A549 (cell line): ENCODE measurements at regions not wholly inside any gene's neighbourhood (a gene's known extent, or its start where the extent isn't known, plus 50 kb on each side); places are given as distances from the start of the nearest gene placed in this dataset.
A peak's percentile ranks its signal among the peaks of the same experiment; 100 is the strongest.

Experiments used
- ATAC-seq, 2 experiments: fragments of 200-7000 bp in 1 of 2; fragments of >200 bp in 1 of 2; cut with Nextera tagmentation in 1 of 2; cut with Tn5 transposase in 1 of 2; 3 replicates each; pipeline versions ENCODE4 v1.8.0 to v1.9.1; 2018 to 2020; ENCODE audit warnings: mild to moderate bottlenecking in 1 of 2, moderate library complexity in 1 of 2
- CTCF ChIA-PET: fragments of 300-600 bp; sonication (Branson Sonifier 250); formaldehyde crosslinking; extraction: SDS; loops from one replicate; lab custom pipeline; 2021; ENCODE audit warnings: antibody characterized with exemption, inconsistent platforms; lab: Yijun Ruan, JAX
- POLR2A ChIA-PET: fragments of 350-600 bp; formaldehyde crosslinking; extraction: SDS; loops from one replicate; lab custom pipeline; 2021; ENCODE audit warnings: antibody characterized with exemption, inconsistent platforms; lab: Yijun Ruan, JAX
- DNase-seq, 2 experiments: peaks; one replicate each; pipeline versions ENCODE4 v3.0.0 to v3.0.0-alpha.2; 2011 to 2016; ENCODE audit warnings: low read depth in 1 of 2, low spot score in 1 of 2
- FAIRE-seq: peaks from 2 replicates; lab custom pipeline; 2011; peaks lifted over from hg19 to GRCh38; lab: Jason Lieb, UNC
- H3K27ac ChIP-seq, 2 experiments: fragments of >200 bp; sonication (Bioruptor Twin); formaldehyde crosslinking; 3 replicates each; pipeline ENCODE4 v1.5.1; 2016 to 2017
- H3K4me1 ChIP-seq: fragments of >200 bp; sonication (Bioruptor Twin); formaldehyde crosslinking; 3 replicates; pipeline ENCODE4 v1.6.1; 2016
- H3K4me2 ChIP-seq: fragments of >200 bp; sonication (Bioruptor Twin); formaldehyde crosslinking; 3 replicates; pipeline ENCODE4 v1.6.1; 2016
- H3K4me3 ChIP-seq: fragments of >200 bp; sonication (Bioruptor Twin); formaldehyde crosslinking; 3 replicates; pipeline ENCODE4 v1.5.1; 2016
- H3K9me3 ChIP-seq: fragments of >200 bp; sonication (Bioruptor Twin); formaldehyde crosslinking; 3 replicates; pipeline ENCODE4 v1.6.1; 2016
- CBX8 ChIP-seq: fragments of 200-600 bp; sonication (generic); IDR thresholded peaks from 2 replicates; pipeline ENCODE4 v1.6.1; 2016
- FOSL2 ChIP-seq, 2 experiments: fragments of 450-650 bp in 1 of 2; fragments of >200 bp in 1 of 2; sonication (Bioruptor Twin) in 1 of 2; formaldehyde crosslinking; IDR thresholded peaks; 2 replicates each; pipeline versions ENCODE4 v1.5.0 to v1.6.1; 2016 to 2020; ENCODE audit warnings: mild to moderate bottlenecking in 1 of 2, moderate library complexity in 1 of 2
- GATA3 ChIP-seq: IDR thresholded peaks from 2 replicates; pipeline ENCODE4 v1.6.1; 2012; ENCODE audit warnings: borderline replicate concordance
- HDAC2 ChIP-seq: fragments of 200-600 bp; sonication (generic); IDR thresholded peaks from 2 replicates; pipeline ENCODE4 v1.6.1; 2016
- HEYL ChIP-seq: fragments of 250-450 bp; sonication (Bioruptor Pico); IDR thresholded peaks from 2 replicates; pipeline ENCODE4 v1.8.0; 2021; ENCODE audit warnings: mild to moderate bottlenecking, moderate library complexity
- MAZ ChIP-seq: fragments of 150-350 bp; IDR thresholded peaks from 2 replicates; pipeline ENCODE4 v1.6.1; 2014; ENCODE audit warnings: antibody characterized with exemption, low read depth, low read length, borderline replicate concordance
- MYC ChIP-seq: IDR thresholded peaks from 2 replicates; pipeline ENCODE4 v1.6.1; 2012; ENCODE audit warnings: mild to moderate bottlenecking, inconsistent platforms, low read length, improper control_type of control experiment, borderline replicate concordance
- NPAS2 ChIP-seq: fragments of 250-450 bp; sonication (Bioruptor Pico); IDR thresholded peaks from 2 replicates; pipeline ENCODE4 v1.8.0; 2022; ENCODE audit warnings: mild to moderate bottlenecking, moderate library complexity, borderline replicate concordance
- RAD21 ChIP-seq, 2 experiments: fragments of >200 bp in 1 of 2; sonication (Bioruptor Twin) in 1 of 2; formaldehyde crosslinking in 1 of 2; IDR thresholded peaks in 1 of 2; conservative IDR thresholded peaks in 1 of 2; 2 replicates in 1 of 2; 3 replicates in 1 of 2; pipeline ENCODE4 v1.6.1; 2012 to 2018; ENCODE audit warnings: inconsistent platforms in 1 of 2
- SMC3 ChIP-seq: fragments of >200 bp; sonication (Bioruptor Twin); formaldehyde crosslinking; IDR thresholded peaks from 3 replicates; pipeline ENCODE4 v1.6.1; 2018; ENCODE audit warnings: inconsistent platforms
- SREBF2 ChIP-seq: fragments of 450-650 bp; IDR thresholded peaks from 2 replicates; pipeline ENCODE4 v1.6.1; 2014; ENCODE audit warnings: mild to moderate bottlenecking, moderate library complexity
- TP53 ChIP-seq: fragments of 250-450 bp; sonication (Bioruptor Pico); IDR thresholded peaks from 2 replicates; pipeline ENCODE4 v1.5.0; 2021; ENCODE audit warnings: mild to moderate bottlenecking, moderate library complexity
- WGBS: methylation state at CpG from one replicate; pipeline ENCODE4 v1.1.6; 2017; ENCODE audit errors: missing lambda C conversion rate; 5-methylcytosine and 5-hydroxymethylcytosine counted together
- TF ChIP-seq, protein P1 (sequence below): IDR thresholded peaks from 2 replicates; pipeline ENCODE4 v1.6.1; 2012; ENCODE audit warnings: low read depth, borderline replicate concordance
- TF ChIP-seq, protein P2 (sequence below): fragments of >200 bp; sonication (Bioruptor Twin); formaldehyde crosslinking; IDR thresholded peaks from 3 replicates; pipeline ENCODE4 v1.5.1; 2016
- TF ChIP-seq, protein P3 (sequence below): fragments of 250-450 bp; sonication (Bioruptor Pico); IDR thresholded peaks from 2 replicates; pipeline ENCODE4 v1.5.0; 2020; ENCODE audit warnings: low read depth, mild to moderate bottlenecking, moderate library complexity
- TF ChIP-seq, protein P4 (sequence below): fragments of 150-350 bp; IDR thresholded peaks from 2 replicates; pipeline ENCODE4 v1.6.1; 2014; ENCODE audit warnings: low read depth, mild to moderate bottlenecking, low read length
- TF ChIP-seq, protein P5 (sequence below): fragments of 200-600 bp; sonication (generic); IDR thresholded peaks from 2 replicates; pipeline ENCODE4 v1.6.1; 2016; ENCODE audit warnings: antibody characterized with exemption, mild to moderate bottlenecking, moderate library complexity
- TF ChIP-seq, protein P6 (sequence below): fragments of >200 bp; sonication (Bioruptor Twin); formaldehyde crosslinking; IDR thresholded peaks from 3 replicates; pipeline ENCODE4 v1.6.1; 2016

DNA sequence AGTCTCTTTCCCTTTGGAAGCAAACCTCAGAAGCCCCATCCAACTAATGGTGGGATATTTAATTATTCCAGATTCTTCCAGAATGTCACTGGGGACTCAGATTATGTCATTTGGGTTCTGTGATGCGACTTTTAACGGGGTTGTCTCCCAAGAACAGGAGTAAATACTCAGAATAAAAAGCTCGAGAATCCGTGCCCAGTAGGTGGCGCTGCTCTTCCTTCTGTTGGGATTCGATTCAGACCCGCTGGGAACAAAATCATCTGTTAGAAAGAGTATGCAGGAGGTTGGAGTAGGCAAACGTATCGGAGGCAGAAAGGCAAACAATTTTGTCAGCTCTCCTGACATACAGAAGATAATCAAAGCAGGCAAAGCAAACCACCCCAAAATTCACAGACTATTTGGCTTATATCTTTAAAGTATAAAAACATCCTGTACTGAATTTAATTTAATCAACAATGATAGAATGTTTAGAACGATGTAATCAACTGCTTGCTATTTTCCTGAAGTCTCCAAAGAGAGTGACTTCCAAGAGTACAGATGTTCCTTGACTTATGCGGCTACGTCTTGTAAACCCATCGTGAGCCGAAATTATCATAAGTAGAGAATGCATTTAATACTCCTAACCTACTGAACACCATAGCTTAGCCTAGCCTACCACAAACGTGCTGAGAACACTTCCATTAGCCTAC, 169.8 kb upstream of the RAI14 start:
- FAIRE-seq (no peak), DNase-seq (peak; percentile 83 to 87), ATAC-seq (peak; percentile 82 to 86)
- Histone ChIP-seq H3K9me3 (no peaks in the 10 kb centered on the region), H3K4me2 (peak overlapping the region; percentile 66), H3K4me3 (no peak overlapping the region)
- WGBS = 27% methylated on average over 15 of the region's 15 CpGs
- TF ChIP-seq GATA3 = no peak
- peak; percentile 97 for TF ChIP-seq RAD21 (conservative IDR thresholded peaks at IDR 0.05 in 1 of 2, IDR thresholded peaks at IDR 0.05 in 1 of 2)
- no peak for TF ChIP-seq HEYL
- no peak for TF ChIP-seq TP53 (CRISPR knock-in tag)
- TF ChIP-seq, protein P1, sequence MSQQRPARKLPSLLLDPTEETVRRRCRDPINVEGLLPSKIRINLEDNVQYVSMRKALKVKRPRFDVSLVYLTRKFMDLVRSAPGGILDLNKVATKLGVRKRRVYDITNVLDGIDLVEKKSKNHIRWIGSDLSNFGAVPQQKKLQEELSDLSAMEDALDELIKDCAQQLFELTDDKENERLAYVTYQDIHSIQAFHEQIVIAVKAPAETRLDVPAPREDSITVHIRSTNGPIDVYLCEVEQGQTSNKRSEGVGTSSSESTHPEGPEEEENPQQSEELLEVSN = no peak
- peak; percentile 95 for TF ChIP-seq SMC3
- TF ChIP-seq, protein P2, sequence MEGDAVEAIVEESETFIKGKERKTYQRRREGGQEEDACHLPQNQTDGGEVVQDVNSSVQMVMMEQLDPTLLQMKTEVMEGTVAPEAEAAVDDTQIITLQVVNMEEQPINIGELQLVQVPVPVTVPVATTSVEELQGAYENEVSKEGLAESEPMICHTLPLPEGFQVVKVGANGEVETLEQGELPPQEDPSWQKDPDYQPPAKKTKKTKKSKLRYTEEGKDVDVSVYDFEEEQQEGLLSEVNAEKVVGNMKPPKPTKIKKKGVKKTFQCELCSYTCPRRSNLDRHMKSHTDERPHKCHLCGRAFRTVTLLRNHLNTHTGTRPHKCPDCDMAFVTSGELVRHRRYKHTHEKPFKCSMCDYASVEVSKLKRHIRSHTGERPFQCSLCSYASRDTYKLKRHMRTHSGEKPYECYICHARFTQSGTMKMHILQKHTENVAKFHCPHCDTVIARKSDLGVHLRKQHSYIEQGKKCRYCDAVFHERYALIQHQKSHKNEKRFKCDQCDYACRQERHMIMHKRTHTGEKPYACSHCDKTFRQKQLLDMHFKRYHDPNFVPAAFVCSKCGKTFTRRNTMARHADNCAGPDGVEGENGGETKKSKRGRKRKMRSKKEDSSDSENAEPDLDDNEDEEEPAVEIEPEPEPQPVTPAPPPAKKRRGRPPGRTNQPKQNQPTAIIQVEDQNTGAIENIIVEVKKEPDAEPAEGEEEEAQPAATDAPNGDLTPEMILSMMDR = peak; percentile 96
- TF ChIP-seq, all 56 proteins: peak for 3
- CTCF ChIA-PET = interaction anchor here (0.6 to 34.1 kb wide), 73 partner anchors 8 to 517 kb away, joined by 3 to 621 read pairs (median 4); partner anchors contain the start of genes BRIX1, DNAJC21, RAD1 and RAI14
- Histone ChIP-seq H3K27ac (peak overlapping the region; percentile 57 to 62; a peak in 5 of 6 replicates), H3K4me1 (peaks cover 28% of the 10 kb centered on the region)
- POLR2A ChIA-PET = no interaction called here

DNA sequence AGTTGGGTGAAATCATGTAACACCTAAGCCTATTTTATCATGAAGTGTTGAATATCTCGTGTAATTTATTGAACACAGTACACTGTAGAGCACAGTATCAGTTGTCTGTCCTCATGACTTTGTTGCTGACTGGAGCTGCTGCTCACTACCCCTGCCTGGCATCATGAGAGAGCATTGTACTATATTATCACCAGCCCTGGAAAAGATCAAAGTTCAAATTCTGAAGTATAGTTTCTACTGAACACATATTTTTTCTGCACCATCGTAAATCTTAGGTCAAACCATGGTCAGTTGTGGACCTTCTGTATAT, 169.3 kb upstream of the RAI14 start:
- POLR2A ChIA-PET = interaction anchor here (0.7 kb wide), 1 partner anchor 99 kb away, joined by 3 read pairs; no protein-coding TSS in a partner anchor
- ATAC-seq (peak; percentile 5 to 46; a peak in 4 of 6 replicates), DNase-seq (no peak), FAIRE-seq (no peak)
- H3K9me3 ChIP-seq = no peaks in the 10 kb centered on the region
- CTCF ChIA-PET = interaction anchor here (0.7 to 34.1 kb wide), 58 partner anchors 8 to 517 kb away, joined by 3 to 621 read pairs (median 4); partner anchors contain the start of genes BRIX1, DNAJC21, RAD1 and TTC23L
- WGBS = 35% methylated on average over 2 of the region's 2 CpGs
- peaks cover 28% of the 10 kb centered on the region for H3K4me1 ChIP-seq
- TF ChIP-seq, protein P3, sequence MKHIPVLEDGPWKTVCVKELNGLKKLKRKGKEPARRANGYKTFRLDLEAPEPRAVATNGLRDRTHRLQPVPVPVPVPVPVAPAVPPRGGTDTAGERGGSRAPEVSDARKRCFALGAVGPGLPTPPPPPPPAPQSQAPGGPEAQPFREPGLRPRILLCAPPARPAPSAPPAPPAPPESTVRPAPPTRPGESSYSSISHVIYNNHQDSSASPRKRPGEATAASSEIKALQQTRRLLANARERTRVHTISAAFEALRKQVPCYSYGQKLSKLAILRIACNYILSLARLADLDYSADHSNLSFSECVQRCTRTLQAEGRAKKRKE = no peak
- TF ChIP-seq, protein P1 = no peak
- TF ChIP-seq MYC = no peak
- TF ChIP-seq, protein P4, sequence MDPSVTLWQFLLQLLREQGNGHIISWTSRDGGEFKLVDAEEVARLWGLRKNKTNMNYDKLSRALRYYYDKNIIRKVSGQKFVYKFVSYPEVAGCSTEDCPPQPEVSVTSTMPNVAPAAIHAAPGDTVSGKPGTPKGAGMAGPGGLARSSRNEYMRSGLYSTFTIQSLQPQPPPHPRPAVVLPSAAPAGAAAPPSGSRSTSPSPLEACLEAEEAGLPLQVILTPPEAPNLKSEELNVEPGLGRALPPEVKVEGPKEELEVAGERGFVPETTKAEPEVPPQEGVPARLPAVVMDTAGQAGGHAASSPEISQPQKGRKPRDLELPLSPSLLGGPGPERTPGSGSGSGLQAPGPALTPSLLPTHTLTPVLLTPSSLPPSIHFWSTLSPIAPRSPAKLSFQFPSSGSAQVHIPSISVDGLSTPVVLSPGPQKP = no peak
- TF ChIP-seq, protein P5, sequence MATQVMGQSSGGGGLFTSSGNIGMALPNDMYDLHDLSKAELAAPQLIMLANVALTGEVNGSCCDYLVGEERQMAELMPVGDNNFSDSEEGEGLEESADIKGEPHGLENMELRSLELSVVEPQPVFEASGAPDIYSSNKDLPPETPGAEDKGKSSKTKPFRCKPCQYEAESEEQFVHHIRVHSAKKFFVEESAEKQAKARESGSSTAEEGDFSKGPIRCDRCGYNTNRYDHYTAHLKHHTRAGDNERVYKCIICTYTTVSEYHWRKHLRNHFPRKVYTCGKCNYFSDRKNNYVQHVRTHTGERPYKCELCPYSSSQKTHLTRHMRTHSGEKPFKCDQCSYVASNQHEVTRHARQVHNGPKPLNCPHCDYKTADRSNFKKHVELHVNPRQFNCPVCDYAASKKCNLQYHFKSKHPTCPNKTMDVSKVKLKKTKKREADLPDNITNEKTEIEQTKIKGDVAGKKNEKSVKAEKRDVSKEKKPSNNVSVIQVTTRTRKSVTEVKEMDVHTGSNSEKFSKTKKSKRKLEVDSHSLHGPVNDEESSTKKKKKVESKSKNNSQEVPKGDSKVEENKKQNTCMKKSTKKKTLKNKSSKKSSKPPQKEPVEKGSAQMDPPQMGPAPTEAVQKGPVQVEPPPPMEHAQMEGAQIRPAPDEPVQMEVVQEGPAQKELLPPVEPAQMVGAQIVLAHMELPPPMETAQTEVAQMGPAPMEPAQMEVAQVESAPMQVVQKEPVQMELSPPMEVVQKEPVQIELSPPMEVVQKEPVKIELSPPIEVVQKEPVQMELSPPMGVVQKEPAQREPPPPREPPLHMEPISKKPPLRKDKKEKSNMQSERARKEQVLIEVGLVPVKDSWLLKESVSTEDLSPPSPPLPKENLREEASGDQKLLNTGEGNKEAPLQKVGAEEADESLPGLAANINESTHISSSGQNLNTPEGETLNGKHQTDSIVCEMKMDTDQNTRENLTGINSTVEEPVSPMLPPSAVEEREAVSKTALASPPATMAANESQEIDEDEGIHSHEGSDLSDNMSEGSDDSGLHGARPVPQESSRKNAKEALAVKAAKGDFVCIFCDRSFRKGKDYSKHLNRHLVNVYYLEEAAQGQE = no peak
- no peak for TF ChIP-seq FOSL2 (IDR thresholded peaks at IDR 0.05)
- no peak for TF ChIP-seq FOSL2 (CRISPR knock-in tag; IDR thresholded peaks at IDR 0.05)
- no peak for TF ChIP-seq HDAC2
- no peak for TF ChIP-seq CBX8
- TF ChIP-seq, protein P6, sequence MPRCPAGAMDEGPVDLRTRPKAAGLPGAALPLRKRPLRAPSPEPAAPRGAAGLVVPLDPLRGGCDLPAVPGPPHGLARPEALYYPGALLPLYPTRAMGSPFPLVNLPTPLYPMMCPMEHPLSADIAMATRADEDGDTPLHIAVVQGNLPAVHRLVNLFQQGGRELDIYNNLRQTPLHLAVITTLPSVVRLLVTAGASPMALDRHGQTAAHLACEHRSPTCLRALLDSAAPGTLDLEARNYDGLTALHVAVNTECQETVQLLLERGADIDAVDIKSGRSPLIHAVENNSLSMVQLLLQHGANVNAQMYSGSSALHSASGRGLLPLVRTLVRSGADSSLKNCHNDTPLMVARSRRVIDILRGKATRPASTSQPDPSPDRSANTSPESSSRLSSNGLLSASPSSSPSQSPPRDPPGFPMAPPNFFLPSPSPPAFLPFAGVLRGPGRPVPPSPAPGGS = no peak
- no peak for TF ChIP-seq NPAS2 (CRISPR knock-in tag)
- TF ChIP-seq SREBF2 = no peak
- no peak for TF ChIP-seq MAZ
- TF ChIP-seq, all 56 proteins: peak for 0
- Histone ChIP-seq H3K4me2 (peak overlapping the region; percentile 66), H3K27ac (peak overlapping the region; percentile 57 to 62), H3K4me3 (no peak overlapping the region)
